Karpas-422 (cell line): ENCODE measurements at regions not wholly inside any gene's neighbourhood (a gene's known extent, or its start where the extent isn't known, plus 50 kb on each side); places are given as distances from the start of the nearest gene placed in this dataset.

Source experiments
- DNase-seq: peaks from one replicate; pipeline ENCODE4 v3.0.0-alpha.2; 2015
- H2AFZ ChIP-seq: fragments of 200-600 bp; sonication (generic); 2 replicates; pipeline ENCODE4 v1.6.1; 2014; ENCODE audit warnings: antibody characterized with exemption, low read length, mixed read lengths
- H3K27ac ChIP-seq: fragments of 200-600 bp; sonication (generic); 2 replicates; pipeline ENCODE4 v1.5.1; 2014; ENCODE audit warnings: mild to moderate bottlenecking, low read length, moderate library complexity
- H3K27me3 ChIP-seq: fragments of 200-600 bp; sonication (generic); 2 replicates; pipeline ENCODE4 v1.6.1; 2014; ENCODE audit warnings: low read length, mixed read lengths
- H3K36me3 ChIP-seq: fragments of 200-600 bp; sonication (generic); 2 replicates; pipeline ENCODE4 v1.6.1; 2014; ENCODE audit warnings: low read length, mixed read lengths; ENCODE audit not compliant: insufficient read depth
- H3K4me1 ChIP-seq: fragments of 200-600 bp; sonication (generic); 2 replicates; pipeline ENCODE4 v1.6.1; 2014; ENCODE audit warnings: mild to moderate bottlenecking, low read length, mixed read lengths
- H3K4me2 ChIP-seq: fragments of 200-600 bp; sonication (generic); 2 replicates; pipeline ENCODE4 v1.6.1; 2014; ENCODE audit warnings: low read length, low read depth, mild to moderate bottlenecking; ENCODE audit not compliant: poor library complexity, severe bottlenecking
- H3K4me3 ChIP-seq: fragments of 200-600 bp; sonication (generic); 2 replicates; pipeline ENCODE4 v1.5.1; 2014; ENCODE audit warnings: mild to moderate bottlenecking, antibody characterized with exemption, low read length, mixed read lengths
- H3K79me2 ChIP-seq: fragments of 200-600 bp; sonication (generic); 2 replicates; pipeline ENCODE4 v1.6.1; 2014; ENCODE audit warnings: mild to moderate bottlenecking, low read length, mixed read lengths
- H3K9ac ChIP-seq: fragments of 200-600 bp; sonication (generic); 2 replicates; pipeline ENCODE4 v1.6.0; 2014; ENCODE audit warnings: low read length
- H3K9me2 ChIP-seq: fragments of 200-600 bp; sonication (generic), shearing (Covaris generic); replicated peaks from 2 replicates; pipeline ENCODE4 v1.6.0; 2014; ENCODE audit warnings: mild to moderate bottlenecking, low read length, moderate library complexity; ENCODE audit not compliant: insufficient read depth
- H3K9me3 ChIP-seq: fragments of 300-700, 200-600 bp; sonication (generic); 2 replicates; pipeline ENCODE4 v1.6.1; 2014; ENCODE audit warnings: low read length, mixed read lengths
- H4K20me1 ChIP-seq: fragments of 200-600 bp; sonication (generic); 2 replicates; pipeline ENCODE4 v1.6.1; 2014; ENCODE audit warnings: mild to moderate bottlenecking, antibody characterized with exemption, low read length, low read depth; ENCODE audit not compliant: insufficient read depth

DNA sequence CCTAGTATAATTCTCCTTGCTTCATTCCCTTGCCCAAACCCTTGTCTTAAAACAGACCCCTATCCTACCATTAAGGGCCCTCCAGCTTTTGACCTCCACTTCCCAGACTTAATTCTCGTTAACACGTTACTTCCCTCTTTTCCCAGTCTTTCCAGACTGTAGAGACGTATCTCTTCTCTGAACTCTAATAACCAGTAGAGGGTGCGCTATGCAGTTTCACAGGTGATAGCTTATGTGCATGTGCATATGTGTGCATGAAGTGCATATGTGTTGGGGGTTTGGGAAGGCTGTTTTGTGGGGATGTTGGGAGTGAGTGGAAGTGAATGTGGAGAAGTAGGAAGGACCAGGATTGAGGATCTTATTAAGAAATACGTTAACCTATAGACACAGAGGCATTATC, 78.1 kb upstream of the CCDC190 start:
- no peak for DNase-seq
- Histone ChIP-seq H3K79me2 (no peaks in the 10 kb centered on the region), H2AFZ (no peak overlapping the region), H3K9me3 (no peaks in the 10 kb centered on the region), H3K27ac (no peak overlapping the region), H3K36me3 (no peaks in the 10 kb centered on the region), H3K27me3 (no peaks in the 10 kb centered on the region), H3K4me3 (no peak overlapping the region), H3K9ac (no peak overlapping the region), H4K20me1 (no peaks in the 10 kb centered on the region), H3K4me1 (no peaks in the 10 kb centered on the region), H3K9me2 (no peaks in the 10 kb centered on the region), H3K4me2 (no peak overlapping the region)

DNA sequence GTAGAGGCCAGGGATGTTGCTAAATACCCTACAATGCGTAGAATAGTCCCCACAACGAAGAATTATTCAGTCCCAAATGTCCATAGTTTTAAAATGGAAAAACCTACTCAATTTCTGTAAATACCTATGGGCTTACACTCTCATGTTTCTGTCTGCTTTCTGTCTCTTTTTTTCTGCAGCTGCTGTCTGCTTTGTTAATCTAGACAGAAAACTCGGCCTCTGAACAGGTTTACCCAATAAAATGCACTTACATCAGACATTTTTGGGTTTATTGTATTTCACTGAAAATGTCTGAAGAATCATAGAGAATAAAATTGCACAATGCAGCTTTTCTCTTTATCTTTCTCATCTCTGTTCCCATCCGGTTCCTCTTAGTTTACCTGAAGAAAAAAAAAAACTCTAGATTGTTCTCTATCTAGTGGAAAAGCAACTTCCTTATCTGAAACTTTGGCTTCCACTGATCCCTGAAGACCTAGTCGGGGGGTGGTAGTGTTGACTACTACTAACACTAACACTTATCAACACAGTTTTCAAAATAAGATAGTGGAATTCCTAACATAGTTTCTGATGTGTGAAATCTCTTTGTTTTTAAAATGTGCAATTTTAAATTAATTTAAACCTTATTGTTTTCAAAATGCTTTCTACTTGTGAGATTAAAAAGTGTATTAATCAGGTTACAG, 76.9 kb upstream of the CCDC190 start:
- DNase-seq: no peak
- Histone ChIP-seq H2AFZ (no peak overlapping the region), H3K9me3 (no peaks in the 10 kb centered on the region), H3K27ac (no peak overlapping the region), H4K20me1 (no peaks in the 10 kb centered on the region), H3K4me2 (no peak overlapping the region), H3K4me1 (no peaks in the 10 kb centered on the region), H3K9ac (no peak overlapping the region), H3K36me3 (no peaks in the 10 kb centered on the region), H3K27me3 (no peaks in the 10 kb centered on the region), H3K9me2 (no peaks in the 10 kb centered on the region), H3K4me3 (no peak overlapping the region), H3K79me2 (no peaks in the 10 kb centered on the region)

DNA sequence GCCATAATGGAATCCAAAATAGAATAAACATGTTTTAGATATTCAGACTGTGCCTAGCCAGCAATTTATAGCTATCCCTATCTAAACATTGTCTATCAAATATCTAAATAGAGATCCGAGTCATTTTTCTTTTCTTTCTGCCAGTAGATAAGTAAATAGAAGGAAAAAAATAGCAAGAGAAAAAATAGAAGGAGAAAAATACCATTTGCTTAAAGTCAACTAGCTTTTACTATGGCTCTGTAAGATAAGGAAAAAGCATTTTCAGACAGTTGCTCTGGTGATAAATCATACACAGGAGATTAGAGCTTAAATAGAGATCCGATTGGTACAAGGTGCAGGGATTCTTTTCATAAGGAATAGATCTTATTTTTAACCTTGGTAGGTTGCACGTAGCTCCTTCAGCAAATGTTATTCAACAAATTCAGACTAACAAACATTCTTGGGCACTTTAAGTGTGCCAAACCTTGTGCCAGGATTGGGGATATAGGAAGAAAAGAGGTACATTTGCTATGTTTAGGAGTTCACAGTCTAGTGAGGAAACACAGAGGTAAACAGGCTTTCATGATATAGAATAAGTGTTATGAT, 70.1 kb upstream of the CCDC190 start:
- Histone ChIP-seq H3K9me3 (no peaks in the 10 kb centered on the region), H3K27ac (no peak overlapping the region), H2AFZ (no peak overlapping the region), H3K4me2 (no peak overlapping the region), H4K20me1 (no peaks in the 10 kb centered on the region), H3K79me2 (no peaks in the 10 kb centered on the region), H3K9ac (no peak overlapping the region), H3K9me2 (no peaks in the 10 kb centered on the region), H3K4me3 (no peak overlapping the region), H3K27me3 (no peaks in the 10 kb centered on the region), H3K4me1 (no peaks in the 10 kb centered on the region), H3K36me3 (no peaks in the 10 kb centered on the region)
- no peak for DNase-seq

DNA sequence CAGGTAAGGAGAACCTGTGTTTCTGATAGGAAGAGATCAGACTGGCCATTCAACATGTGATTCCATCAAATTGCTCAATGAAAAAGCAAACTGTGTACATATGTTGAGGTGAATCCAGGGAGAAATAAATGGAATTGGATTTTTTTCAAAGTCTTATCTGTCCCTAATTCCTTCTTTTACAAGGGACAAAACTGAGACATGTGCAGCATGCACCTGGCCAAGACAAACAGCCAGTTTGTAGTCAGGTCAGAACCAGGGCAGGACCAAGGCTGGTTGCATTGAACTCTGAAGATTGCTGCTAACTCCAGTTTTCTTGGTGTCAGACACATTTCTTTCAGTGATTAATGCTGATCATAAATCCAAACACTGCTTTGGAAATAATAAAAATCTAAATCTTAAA, 69.6 kb upstream of the CCDC190 start:
- H4K20me1 ChIP-seq: no peaks in the 10 kb centered on the region
- H3K4me3 ChIP-seq: no peak overlapping the region
- H3K9me3 ChIP-seq: no peaks in the 10 kb centered on the region
- no peak overlapping the region for H3K4me2 ChIP-seq
- no peaks in the 10 kb centered on the region for H3K36me3 ChIP-seq
- H3K27me3 ChIP-seq: no peaks in the 10 kb centered on the region
- DNase-seq: no peak
- H3K4me1 ChIP-seq: no peaks in the 10 kb centered on the region
- no peak overlapping the region for H3K27ac ChIP-seq
- H3K79me2 ChIP-seq: no peaks in the 10 kb centered on the region
- H3K9ac ChIP-seq: no peak overlapping the region
- H2AFZ ChIP-seq: no peak overlapping the region
- H3K9me2 ChIP-seq: no peaks in the 10 kb centered on the region

DNA sequence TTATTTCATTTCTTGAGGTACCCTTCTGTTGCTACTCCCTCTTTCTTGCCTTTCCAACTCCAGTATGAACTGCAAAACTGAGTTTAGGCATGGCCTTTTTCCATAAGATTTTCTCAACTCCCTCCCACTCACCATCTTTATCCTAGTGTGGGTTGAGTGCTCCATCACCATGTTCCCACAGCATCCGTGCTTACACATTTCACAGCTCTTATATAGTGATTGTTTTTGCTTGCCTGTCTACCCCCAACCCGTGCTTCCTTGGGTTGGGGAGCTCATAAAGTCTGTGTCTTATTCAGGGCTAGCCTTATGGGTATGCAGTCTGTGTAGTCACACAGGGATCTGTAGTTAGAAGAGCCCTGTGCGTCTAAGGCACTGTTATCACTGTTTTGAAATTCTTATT, 68.2 kb upstream of the CCDC190 start:
- DNase-seq: no peak

DNA sequence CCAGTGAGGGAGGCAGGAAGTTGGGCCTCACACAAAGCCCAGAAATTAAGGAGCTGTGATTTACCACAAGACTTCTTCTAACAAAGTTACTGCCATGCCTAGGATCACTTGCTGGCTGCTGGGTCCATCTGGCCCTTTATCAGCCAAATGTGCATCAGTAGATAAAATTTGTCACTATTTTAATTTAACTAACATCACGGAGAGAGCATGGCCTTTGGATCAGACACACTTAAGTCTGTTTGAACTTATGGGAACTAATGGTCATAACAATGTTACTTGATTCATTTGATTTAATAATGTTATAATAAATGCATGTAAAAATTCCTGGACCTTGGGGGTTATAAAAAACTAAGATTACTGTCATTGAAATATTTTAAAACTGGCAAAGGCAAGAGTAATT, 67.2 kb upstream of the CCDC190 start:
- Histone ChIP-seq H3K4me3 (no peak overlapping the region), H3K9me3 (no peaks in the 10 kb centered on the region), H3K79me2 (no peaks in the 10 kb centered on the region), H2AFZ (no peak overlapping the region), H3K27ac (no peak overlapping the region), H3K9me2 (no peaks in the 10 kb centered on the region), H3K4me1 (no peaks in the 10 kb centered on the region), H3K27me3 (no peaks in the 10 kb centered on the region), H3K4me2 (no peak overlapping the region), H3K36me3 (no peaks in the 10 kb centered on the region), H3K9ac (no peak overlapping the region), H4K20me1 (no peaks in the 10 kb centered on the region)
- no peak for DNase-seq

More for the DNA sequence above, 68.2 kb upstream of the CCDC190 start:
- H3K4me2 ChIP-seq: no peak overlapping the region
- H3K79me2 ChIP-seq: no peaks in the 10 kb centered on the region
- no peak overlapping the region for H3K9ac ChIP-seq
- H4K20me1 ChIP-seq: no peaks in the 10 kb centered on the region
- no peaks in the 10 kb centered on the region for H3K27me3 ChIP-seq
- H3K9me3 ChIP-seq: no peaks in the 10 kb centered on the region
- no peaks in the 10 kb centered on the region for H3K9me2 ChIP-seq
- no peaks in the 10 kb centered on the region for H3K4me1 ChIP-seq
- no peaks in the 10 kb centered on the region for H3K36me3 ChIP-seq
- H2AFZ ChIP-seq: no peak overlapping the region
- H3K4me3 ChIP-seq: no peak overlapping the region
- no peak overlapping the region for H3K27ac ChIP-seq

DNA sequence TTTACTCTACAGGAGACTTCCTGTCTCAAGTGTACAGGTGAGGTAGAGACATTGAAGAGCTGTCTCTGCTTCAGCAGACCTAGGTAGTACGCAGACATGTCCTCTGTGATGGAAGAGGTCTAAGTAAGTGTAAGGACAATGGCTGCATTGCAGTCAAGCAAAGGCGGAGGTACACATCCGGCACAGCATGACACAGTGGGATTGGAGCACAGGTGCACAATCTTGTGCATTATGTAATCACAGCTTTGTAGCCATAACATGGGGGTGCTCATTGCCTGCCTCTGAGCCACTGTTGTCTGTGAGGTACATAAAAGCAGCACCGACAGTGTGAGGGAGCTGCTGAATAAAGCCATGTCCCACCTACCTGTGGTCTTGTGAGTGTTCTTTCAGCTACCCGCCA, 66.4 kb upstream of the CCDC190 start:
- Histone ChIP-seq H3K4me3 (no peak overlapping the region), H3K36me3 (no peaks in the 10 kb centered on the region), H3K27me3 (no peaks in the 10 kb centered on the region), H3K9ac (no peak overlapping the region), H2AFZ (no peak overlapping the region), H3K9me3 (no peaks in the 10 kb centered on the region), H4K20me1 (no peaks in the 10 kb centered on the region), H3K79me2 (no peaks in the 10 kb centered on the region), H3K27ac (no peak overlapping the region), H3K9me2 (no peaks in the 10 kb centered on the region), H3K4me2 (no peak overlapping the region), H3K4me1 (no peaks in the 10 kb centered on the region)
- DNase-seq: no peak

DNA sequence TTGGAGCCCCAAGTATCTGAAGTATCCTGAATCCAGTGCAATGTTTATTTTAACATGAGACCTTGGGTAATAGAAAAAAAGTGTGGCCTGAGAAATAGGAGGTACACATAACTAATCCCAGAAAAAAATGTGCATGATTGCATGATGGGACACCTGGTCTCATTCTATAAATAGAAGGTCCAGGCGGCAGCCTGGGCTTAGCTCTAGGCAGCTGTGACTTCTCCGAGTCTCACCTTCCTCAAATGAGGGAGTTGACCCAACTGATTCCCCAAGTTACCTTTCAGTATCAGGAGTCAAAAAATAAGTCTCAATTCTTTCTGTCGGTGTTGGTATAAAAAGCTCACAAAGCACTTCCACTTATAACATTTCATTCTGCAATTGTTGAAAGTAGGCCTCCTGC, 65.9 kb upstream of the CCDC190 start:
- Histone ChIP-seq H2AFZ (no peak overlapping the region), H3K9me3 (no peaks in the 10 kb centered on the region), H4K20me1 (no peaks in the 10 kb centered on the region), H3K9me2 (no peaks in the 10 kb centered on the region), H3K4me1 (no peaks in the 10 kb centered on the region), H3K27me3 (no peaks in the 10 kb centered on the region), H3K4me3 (no peak overlapping the region), H3K27ac (no peak overlapping the region), H3K36me3 (no peaks in the 10 kb centered on the region), H3K79me2 (no peaks in the 10 kb centered on the region), H3K4me2 (no peak overlapping the region), H3K9ac (no peak overlapping the region)
- DNase-seq: no peak
